ENCODE measurements at regions not wholly inside any gene's neighbourhood (a gene's known extent, or its start where the extent isn't known, plus 50 kb on each side); places are given as distances from the start of the nearest gene placed in this dataset.

- Histone ChIP-seq H3K9ac (ENCODE audit: low read depth, low read length) (no peak overlapping the region), H3K36me3 (ENCODE audit: control insufficient read depth, insufficient read depth, low read length) (no peaks in the 10 kb centered on the region), H3K4me1 (ENCODE audit: control insufficient read depth, insufficient read depth, low read length) (no peaks in the 10 kb centered on the region), H3K4me3 (ENCODE audit: low read depth, low read length) (no peak overlapping the region), H3K27me3 (ENCODE audit: control insufficient read depth, insufficient read depth, low read length) (no peaks in the 10 kb centered on the region), H3K9me3 (ENCODE audit: control insufficient read depth, insufficient read depth, low read length) (no peaks in the 10 kb centered on the region)
Observed at GRCh38 chr4:96052827-96053226, 212.9 kb downstream of the PDHA2 start.

GRCh38 chr4:96056346-96056934 is 216.5 kb downstream of the PDHA2 start:
- H3K9me3 ChIP-seq (ENCODE audit: control insufficient read depth, insufficient read depth, low read length): no peaks in the 10 kb centered on the region
- H3K4me1 ChIP-seq (ENCODE audit: control insufficient read depth, insufficient read depth, low read length): no peaks in the 10 kb centered on the region
- no peak overlapping the region for H3K4me3 ChIP-seq (ENCODE audit: low read depth, low read length)
- no peaks in the 10 kb centered on the region for H3K27me3 ChIP-seq (ENCODE audit: control insufficient read depth, insufficient read depth, low read length)
- no peak overlapping the region for H3K9ac ChIP-seq (ENCODE audit: low read depth, low read length)
- no peaks in the 10 kb centered on the region for H3K36me3 ChIP-seq (ENCODE audit: control insufficient read depth, insufficient read depth, low read length)

- Histone ChIP-seq H3K36me3 (ENCODE audit: control insufficient read depth, insufficient read depth, low read length) (no peaks in the 10 kb centered on the region), H3K9me3 (ENCODE audit: control insufficient read depth, insufficient read depth, low read length) (no peaks in the 10 kb centered on the region), H3K27me3 (ENCODE audit: control insufficient read depth, insufficient read depth, low read length) (no peaks in the 10 kb centered on the region), H3K4me3 (ENCODE audit: low read depth, low read length) (no peak overlapping the region), H3K9ac (ENCODE audit: low read depth, low read length) (no peak overlapping the region), H3K4me1 (ENCODE audit: control insufficient read depth, insufficient read depth, low read length) (no peaks in the 10 kb centered on the region)
Observed at GRCh38 chr4:96063639-96064038, 223.7 kb downstream of the PDHA2 start.

GRCh38 chr4:96073461-96073860 is 233.6 kb downstream of the PDHA2 start:
- no peaks in the 10 kb centered on the region for H3K36me3 ChIP-seq (ENCODE audit: control insufficient read depth, insufficient read depth, low read length)

GRCh38 chr4:96092151-96092705 is 252.3 kb downstream of the PDHA2 start:
- Histone ChIP-seq H3K4me1 (ENCODE audit: control insufficient read depth, insufficient read depth, low read length) (no peaks in the 10 kb centered on the region), H3K4me3 (ENCODE audit: low read depth, low read length) (no peak overlapping the region), H3K9ac (ENCODE audit: low read depth, low read length) (no peak overlapping the region), H3K9me3 (ENCODE audit: control insufficient read depth, insufficient read depth, low read length) (no peaks in the 10 kb centered on the region), H3K27me3 (ENCODE audit: control insufficient read depth, insufficient read depth, low read length) (no peaks in the 10 kb centered on the region), H3K36me3 (ENCODE audit: control insufficient read depth, insufficient read depth, low read length) (no peaks in the 10 kb centered on the region)

More at GRCh38 chr4:96073461-96073860, 233.6 kb downstream of the PDHA2 start:
- Histone ChIP-seq H3K27me3 (ENCODE audit: control insufficient read depth, insufficient read depth, low read length) (no peaks in the 10 kb centered on the region), H3K9me3 (ENCODE audit: control insufficient read depth, insufficient read depth, low read length) (no peaks in the 10 kb centered on the region), H3K9ac (ENCODE audit: low read depth, low read length) (no peak overlapping the region), H3K4me3 (ENCODE audit: low read depth, low read length) (no peak overlapping the region), H3K4me1 (ENCODE audit: control insufficient read depth, insufficient read depth, low read length) (no peaks in the 10 kb centered on the region)

- Histone ChIP-seq H3K4me3 (ENCODE audit: low read depth, low read length) (no peak overlapping the region), H3K9me3 (ENCODE audit: control insufficient read depth, insufficient read depth, low read length) (no peaks in the 10 kb centered on the region), H3K36me3 (ENCODE audit: control insufficient read depth, insufficient read depth, low read length) (no peaks in the 10 kb centered on the region), H3K4me1 (ENCODE audit: control insufficient read depth, insufficient read depth, low read length) (no peaks in the 10 kb centered on the region), H3K27me3 (ENCODE audit: control insufficient read depth, insufficient read depth, low read length) (no peaks in the 10 kb centered on the region), H3K9ac (ENCODE audit: low read depth, low read length) (no peak overlapping the region)
Observed at GRCh38 chr4:96093057-96093456, 253.2 kb downstream of the PDHA2 start.

GRCh38 chr4:96093563-96093962 is 253.7 kb downstream of the PDHA2 start:
- Histone ChIP-seq H3K9me3 (ENCODE audit: control insufficient read depth, insufficient read depth, low read length) (no peaks in the 10 kb centered on the region), H3K4me1 (ENCODE audit: control insufficient read depth, insufficient read depth, low read length) (no peaks in the 10 kb centered on the region), H3K4me3 (ENCODE audit: low read depth, low read length) (no peak overlapping the region), H3K27me3 (ENCODE audit: control insufficient read depth, insufficient read depth, low read length) (no peaks in the 10 kb centered on the region), H3K36me3 (ENCODE audit: control insufficient read depth, insufficient read depth, low read length) (no peaks in the 10 kb centered on the region), H3K9ac (ENCODE audit: low read depth, low read length) (no peak overlapping the region)

- H3K36me3 ChIP-seq (ENCODE audit: control insufficient read depth, insufficient read depth, low read length): no peaks in the 10 kb centered on the region
- H3K9me3 ChIP-seq (ENCODE audit: control insufficient read depth, insufficient read depth, low read length): no peaks in the 10 kb centered on the region
- no peak overlapping the region for H3K9ac ChIP-seq (ENCODE audit: low read depth, low read length)
- no peaks in the 10 kb centered on the region for H3K4me1 ChIP-seq (ENCODE audit: control insufficient read depth, insufficient read depth, low read length)
- no peak overlapping the region for H3K4me3 ChIP-seq (ENCODE audit: low read depth, low read length)
- H3K27me3 ChIP-seq (ENCODE audit: control insufficient read depth, insufficient read depth, low read length): no peaks in the 10 kb centered on the region
Observed at GRCh38 chr4:96094183-96094582, 254.3 kb downstream of the PDHA2 start.

- Histone ChIP-seq H3K9me3 (ENCODE audit: control insufficient read depth, insufficient read depth, low read length) (no peaks in the 10 kb centered on the region), H3K9ac (ENCODE audit: low read depth, low read length) (no peak overlapping the region), H3K4me3 (ENCODE audit: low read depth, low read length) (no peak overlapping the region), H3K4me1 (ENCODE audit: control insufficient read depth, insufficient read depth, low read length) (no peaks in the 10 kb centered on the region), H3K27me3 (ENCODE audit: control insufficient read depth, insufficient read depth, low read length) (no peaks in the 10 kb centered on the region), H3K36me3 (ENCODE audit: control insufficient read depth, insufficient read depth, low read length) (no peaks in the 10 kb centered on the region)
Observed at GRCh38 chr4:96097040-96097607, 257.2 kb downstream of the PDHA2 start.

- Histone ChIP-seq H3K4me1 (ENCODE audit: control insufficient read depth, insufficient read depth, low read length) (no peaks in the 10 kb centered on the region), H3K4me3 (ENCODE audit: low read depth, low read length) (no peak overlapping the region), H3K9me3 (ENCODE audit: control insufficient read depth, insufficient read depth, low read length) (no peaks in the 10 kb centered on the region), H3K36me3 (ENCODE audit: control insufficient read depth, insufficient read depth, low read length) (no peaks in the 10 kb centered on the region), H3K9ac (ENCODE audit: low read depth, low read length) (no peak overlapping the region), H3K27me3 (ENCODE audit: control insufficient read depth, insufficient read depth, low read length) (no peaks in the 10 kb centered on the region)
Observed at GRCh38 chr4:96097693-96098092, 257.8 kb downstream of the PDHA2 start.

- Histone ChIP-seq H3K4me1 (ENCODE audit: control insufficient read depth, insufficient read depth, low read length) (no peaks in the 10 kb centered on the region), H3K9me3 (ENCODE audit: control insufficient read depth, insufficient read depth, low read length) (no peaks in the 10 kb centered on the region), H3K27me3 (ENCODE audit: control insufficient read depth, insufficient read depth, low read length) (no peaks in the 10 kb centered on the region), H3K9ac (ENCODE audit: low read depth, low read length) (no peak overlapping the region), H3K4me3 (ENCODE audit: low read depth, low read length) (no peak overlapping the region), H3K36me3 (ENCODE audit: control insufficient read depth, insufficient read depth, low read length) (no peaks in the 10 kb centered on the region)
Observed at GRCh38 chr4:96099031-96099430, 259.1 kb downstream of the PDHA2 start.

- Histone ChIP-seq H3K9ac (ENCODE audit: low read depth, low read length) (no peak overlapping the region), H3K27me3 (ENCODE audit: control insufficient read depth, insufficient read depth, low read length) (no peaks in the 10 kb centered on the region), H3K4me1 (ENCODE audit: control insufficient read depth, insufficient read depth, low read length) (no peaks in the 10 kb centered on the region), H3K4me3 (ENCODE audit: low read depth, low read length) (no peak overlapping the region), H3K9me3 (ENCODE audit: control insufficient read depth, insufficient read depth, low read length) (no peaks in the 10 kb centered on the region), H3K36me3 (ENCODE audit: control insufficient read depth, insufficient read depth, low read length) (no peaks in the 10 kb centered on the region)
Observed at GRCh38 chr4:96102541-96103026, 262.7 kb downstream of the PDHA2 start.
